ENCODE measurements at regions not wholly inside any gene's neighbourhood (a gene's known extent, or its start where the extent isn't known, plus 50 kb on each side); places are given as distances from the start of the nearest gene placed in this dataset.

DNA sequence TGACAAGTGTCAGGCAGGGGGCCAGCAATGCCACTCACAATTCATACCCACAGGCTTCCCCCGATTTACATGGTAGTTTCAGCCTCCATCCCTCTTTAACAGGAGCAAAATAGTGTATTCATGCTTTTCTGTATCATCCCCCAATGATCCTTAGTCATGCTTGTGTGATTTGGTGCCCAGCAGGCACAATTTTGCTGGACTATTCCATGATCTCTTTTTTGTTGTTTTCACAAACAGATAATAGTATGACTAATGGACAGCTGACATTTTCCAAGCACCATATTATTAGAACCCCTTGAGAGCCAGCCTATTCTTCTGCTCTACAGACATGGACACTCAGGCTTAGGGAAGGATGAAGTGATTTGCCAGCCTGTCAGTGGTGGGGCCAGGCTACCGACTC, 128.2 kb upstream of the RIPOR2 start:
- no peak for TF ChIP-seq POLR2A (IDR thresholded peaks at IDR 0.05)
- TF ChIP-seq, protein P1, sequence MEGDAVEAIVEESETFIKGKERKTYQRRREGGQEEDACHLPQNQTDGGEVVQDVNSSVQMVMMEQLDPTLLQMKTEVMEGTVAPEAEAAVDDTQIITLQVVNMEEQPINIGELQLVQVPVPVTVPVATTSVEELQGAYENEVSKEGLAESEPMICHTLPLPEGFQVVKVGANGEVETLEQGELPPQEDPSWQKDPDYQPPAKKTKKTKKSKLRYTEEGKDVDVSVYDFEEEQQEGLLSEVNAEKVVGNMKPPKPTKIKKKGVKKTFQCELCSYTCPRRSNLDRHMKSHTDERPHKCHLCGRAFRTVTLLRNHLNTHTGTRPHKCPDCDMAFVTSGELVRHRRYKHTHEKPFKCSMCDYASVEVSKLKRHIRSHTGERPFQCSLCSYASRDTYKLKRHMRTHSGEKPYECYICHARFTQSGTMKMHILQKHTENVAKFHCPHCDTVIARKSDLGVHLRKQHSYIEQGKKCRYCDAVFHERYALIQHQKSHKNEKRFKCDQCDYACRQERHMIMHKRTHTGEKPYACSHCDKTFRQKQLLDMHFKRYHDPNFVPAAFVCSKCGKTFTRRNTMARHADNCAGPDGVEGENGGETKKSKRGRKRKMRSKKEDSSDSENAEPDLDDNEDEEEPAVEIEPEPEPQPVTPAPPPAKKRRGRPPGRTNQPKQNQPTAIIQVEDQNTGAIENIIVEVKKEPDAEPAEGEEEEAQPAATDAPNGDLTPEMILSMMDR (IDR thresholded peaks at IDR 0.05) = no peak

All from lower leg skin (tissue), 3 donors.